Body of pancreas (tissue), 4 donors: ENCODE measurements at regions not wholly inside any gene's neighbourhood (a gene's known extent, or its start where the extent isn't known, plus 50 kb on each side); places are given as distances from the start of the nearest gene placed in this dataset.

Source experiments
- POLR2A ChIP-seq, 3 donors: fragments of 450-650 bp; IDR thresholded peaks; one replicate each; pipeline ENCODE4 v1.6.1; 2016; ENCODE audit warnings: antibody characterized with exemption in 3 of 3, mild to moderate bottlenecking in 2 of 3
- TF ChIP-seq, protein P1 (sequence below), 7 experiments: fragments of 450-650 bp in 4 of 7; fragments of 200-600 bp in 3 of 7; sonication (generic) in 3 of 7; IDR thresholded peaks; one replicate each; pipeline ENCODE4 v1.5.1; 2016 to 2019; ENCODE audit warnings: antibody characterized with exemption in 7 of 7

DNA sequence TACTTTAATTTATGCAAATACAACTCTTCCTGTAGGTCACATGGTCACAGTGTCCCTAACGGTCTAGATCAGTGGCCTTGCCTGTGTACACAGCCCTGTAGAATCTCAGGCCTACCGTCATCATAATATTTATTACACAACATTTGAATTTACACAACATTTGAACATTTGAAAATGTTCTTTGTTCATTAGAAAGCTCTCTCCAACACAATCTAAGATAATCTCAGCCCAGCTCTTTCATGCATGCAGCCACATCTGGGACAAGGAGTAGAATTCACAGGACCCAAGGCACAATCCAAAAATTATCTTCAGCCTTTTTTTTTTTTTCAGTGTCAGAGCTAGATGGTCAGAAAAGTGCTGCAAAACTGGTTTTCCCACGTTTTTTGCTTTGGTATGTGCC lies 892.8 kb downstream of the TFAP2A start:
- TF ChIP-seq, protein P1, sequence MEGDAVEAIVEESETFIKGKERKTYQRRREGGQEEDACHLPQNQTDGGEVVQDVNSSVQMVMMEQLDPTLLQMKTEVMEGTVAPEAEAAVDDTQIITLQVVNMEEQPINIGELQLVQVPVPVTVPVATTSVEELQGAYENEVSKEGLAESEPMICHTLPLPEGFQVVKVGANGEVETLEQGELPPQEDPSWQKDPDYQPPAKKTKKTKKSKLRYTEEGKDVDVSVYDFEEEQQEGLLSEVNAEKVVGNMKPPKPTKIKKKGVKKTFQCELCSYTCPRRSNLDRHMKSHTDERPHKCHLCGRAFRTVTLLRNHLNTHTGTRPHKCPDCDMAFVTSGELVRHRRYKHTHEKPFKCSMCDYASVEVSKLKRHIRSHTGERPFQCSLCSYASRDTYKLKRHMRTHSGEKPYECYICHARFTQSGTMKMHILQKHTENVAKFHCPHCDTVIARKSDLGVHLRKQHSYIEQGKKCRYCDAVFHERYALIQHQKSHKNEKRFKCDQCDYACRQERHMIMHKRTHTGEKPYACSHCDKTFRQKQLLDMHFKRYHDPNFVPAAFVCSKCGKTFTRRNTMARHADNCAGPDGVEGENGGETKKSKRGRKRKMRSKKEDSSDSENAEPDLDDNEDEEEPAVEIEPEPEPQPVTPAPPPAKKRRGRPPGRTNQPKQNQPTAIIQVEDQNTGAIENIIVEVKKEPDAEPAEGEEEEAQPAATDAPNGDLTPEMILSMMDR (IDR thresholded peaks at IDR 0.05) = no peak
- no peak for TF ChIP-seq POLR2A (IDR thresholded peaks at IDR 0.05)
